Activated T-cell treated with anti-CD3 and anti-CD28 coated beads for 1 hour (primary cell): ENCODE measurements at regions not wholly inside any gene's neighbourhood (a gene's known extent, or its start where the extent isn't known, plus 50 kb on each side); places are given as distances from the start of the nearest gene placed in this dataset.
"Not testable (repeated sequence)": the region's sequence is repeated elsewhere in the genome, so short reads cannot be mapped to it uniquely, and the experiment has no call there.

Source experiments
- DNase-seq: peaks from one replicate; pipeline ENCODE4 v3.0.0-alpha.2; 2020; ENCODE audit warnings: low read depth

- DNase-seq = no peak
These were observed 54.9 kb upstream of the NBPF3 start for GRCh38 chr1:21385022-21385421.

GRCh38 chr1:21384620-21385019, 55.3 kb upstream of the NBPF3 start:
- DNase-seq = no peak

- DNase-seq = no peak
These were observed 56.0 kb upstream of the NBPF3 start for GRCh38 chr1:21383785-21384401.

GRCh38 chr1:21381354-21381753, 58.6 kb upstream of the NBPF3 start:
- no peak for DNase-seq

- DNase-seq = not testable (repeated sequence)
These were observed 59.8 kb upstream of the NBPF3 start for GRCh38 chr1:21380147-21380546.

- no peak for DNase-seq
These were observed 60.4 kb upstream of the NBPF3 start for GRCh38 chr1:21379571-21379970.

GRCh38 chr1:21378705-21379494, 61.0 kb upstream of the NBPF3 start:
- DNase-seq = no peak

- no peak for DNase-seq
These were observed 67.6 kb upstream of the NBPF3 start for GRCh38 chr1:21372383-21372782.

GRCh38 chr1:21369905-21370304, 70.0 kb upstream of the NBPF3 start:
- no peak for DNase-seq

GRCh38 chr1:21368515-21369289, 71.2 kb upstream of the NBPF3 start:
- peak; percentile 63 for DNase-seq

GRCh38 chr1:21367973-21368514, 71.9 kb upstream of the NBPF3 start:
- not testable (repeated sequence) for DNase-seq

GRCh38 chr1:21366288-21366687, 73.6 kb upstream of the NBPF3 start:
- no peak for DNase-seq

- no peak for DNase-seq
These were observed 74.8 kb upstream of the ECE1 start for GRCh38 chr1:21365036-21365435.

- no peak for DNase-seq
These were observed 71.8 kb upstream of the ECE1 start for GRCh38 chr1:21362096-21362495.

GRCh38 chr1:21361506-21361905, 71.2 kb upstream of the ECE1 start:
- no peak for DNase-seq

GRCh38 chr1:21357161-21357560, 66.9 kb upstream of the ECE1 start:
- DNase-seq = no peak

GRCh38 chr1:21355956-21356355, 65.7 kb upstream of the ECE1 start:
- no peak for DNase-seq

GRCh38 chr1:21352586-21352985, 62.3 kb upstream of the ECE1 start:
- DNase-seq = no peak

GRCh38 chr1:21351901-21352300, 61.6 kb upstream of the ECE1 start:
- no peak for DNase-seq

- DNase-seq = no peak
These were observed 60.1 kb upstream of the ECE1 start for GRCh38 chr1:21350202-21350885.

GRCh38 chr1:21349693-21350092, 59.4 kb upstream of the ECE1 start:
- DNase-seq = no peak

GRCh38 chr1:21347072-21347581, 56.9 kb upstream of the ECE1 start:
- DNase-seq = no peak
